BE2C (cell line): ENCODE measurements at regions not wholly inside any gene's neighbourhood (a gene's known extent, or its start where the extent isn't known, plus 50 kb on each side); places are given as distances from the start of the nearest gene placed in this dataset.

Experiments used
- DNase-seq: peaks from one replicate; pipeline ENCODE4 v3.0.0-alpha.2; 2020
- H3K27me3 ChIP-seq: fragments of 250-450 bp; sonication (Bioruptor Pico); 2 replicates; pipeline ENCODE4 v1.5.1; 2020; ENCODE audit warnings: mild to moderate bottlenecking
- H3K36me3 ChIP-seq: fragments of 250-450 bp; sonication (Bioruptor Pico); 2 replicates; pipeline ENCODE4 v1.5.1; 2020; ENCODE audit warnings: mild to moderate bottlenecking
- H3K4me1 ChIP-seq: fragments of 250-450 bp; sonication (Bioruptor Pico); 2 replicates; pipeline ENCODE4 v1.5.1; 2020
- H3K4me3 ChIP-seq: 2 replicates; pipeline ENCODE4 v1.5.1; 2011; ENCODE audit warnings: low read depth, low read length
- H3K9me3 ChIP-seq: fragments of 250-450 bp; sonication (Bioruptor Pico); 2 replicates; pipeline ENCODE4 v1.5.1; 2020
- TF ChIP-seq, protein P1 (sequence below): IDR thresholded peaks from 2 replicates; pipeline ENCODE4 v1.5.1; 2012; ENCODE audit warnings: mild to moderate bottlenecking, low read depth, low read length

DNA sequence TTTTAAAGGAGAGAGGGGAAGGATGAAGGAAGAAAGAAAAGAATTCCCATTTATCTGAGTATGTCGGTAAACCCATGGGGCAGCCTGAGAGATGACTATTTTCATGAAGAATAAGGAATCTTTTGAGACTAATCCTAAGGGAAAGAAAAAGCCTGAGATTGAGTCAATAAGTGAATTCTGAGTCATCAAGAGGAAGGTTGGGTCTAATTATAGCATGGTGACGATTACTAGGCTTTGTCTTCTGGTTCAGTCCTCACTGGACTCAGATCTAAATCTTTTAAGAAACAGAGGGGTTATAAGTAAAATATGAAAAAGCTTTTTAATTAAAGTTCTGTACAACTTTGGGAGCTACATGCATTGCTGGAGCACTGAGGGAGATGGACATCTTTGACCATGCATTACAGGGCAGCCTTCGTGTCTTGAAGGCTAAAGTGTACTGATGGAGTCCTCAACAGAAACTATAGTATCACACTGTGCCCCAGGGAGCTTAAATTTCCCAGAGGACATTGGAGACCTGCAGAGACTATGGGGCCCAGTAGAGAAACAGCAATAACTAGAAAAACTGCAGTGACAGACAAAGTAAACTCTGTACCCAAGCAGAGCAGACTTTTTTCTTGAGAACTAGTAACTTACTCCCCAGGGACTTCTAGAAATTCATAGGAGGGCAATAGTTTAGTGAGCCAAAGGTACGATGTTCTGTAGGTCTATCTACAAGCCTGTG is 260.9 kb downstream of the RAD51AP2 start:
- TF ChIP-seq, protein P1, sequence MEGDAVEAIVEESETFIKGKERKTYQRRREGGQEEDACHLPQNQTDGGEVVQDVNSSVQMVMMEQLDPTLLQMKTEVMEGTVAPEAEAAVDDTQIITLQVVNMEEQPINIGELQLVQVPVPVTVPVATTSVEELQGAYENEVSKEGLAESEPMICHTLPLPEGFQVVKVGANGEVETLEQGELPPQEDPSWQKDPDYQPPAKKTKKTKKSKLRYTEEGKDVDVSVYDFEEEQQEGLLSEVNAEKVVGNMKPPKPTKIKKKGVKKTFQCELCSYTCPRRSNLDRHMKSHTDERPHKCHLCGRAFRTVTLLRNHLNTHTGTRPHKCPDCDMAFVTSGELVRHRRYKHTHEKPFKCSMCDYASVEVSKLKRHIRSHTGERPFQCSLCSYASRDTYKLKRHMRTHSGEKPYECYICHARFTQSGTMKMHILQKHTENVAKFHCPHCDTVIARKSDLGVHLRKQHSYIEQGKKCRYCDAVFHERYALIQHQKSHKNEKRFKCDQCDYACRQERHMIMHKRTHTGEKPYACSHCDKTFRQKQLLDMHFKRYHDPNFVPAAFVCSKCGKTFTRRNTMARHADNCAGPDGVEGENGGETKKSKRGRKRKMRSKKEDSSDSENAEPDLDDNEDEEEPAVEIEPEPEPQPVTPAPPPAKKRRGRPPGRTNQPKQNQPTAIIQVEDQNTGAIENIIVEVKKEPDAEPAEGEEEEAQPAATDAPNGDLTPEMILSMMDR, result no peak
- H3K9me3 ChIP-seq, result no peaks in the 10 kb centered on the region
- no peak for DNase-seq
- no peak overlapping the region for H3K4me3 ChIP-seq
- H3K36me3 ChIP-seq, result no peaks in the 10 kb centered on the region
- no peaks in the 10 kb centered on the region for H3K4me1 ChIP-seq
- H3K27me3 ChIP-seq, result no peaks in the 10 kb centered on the region

DNA sequence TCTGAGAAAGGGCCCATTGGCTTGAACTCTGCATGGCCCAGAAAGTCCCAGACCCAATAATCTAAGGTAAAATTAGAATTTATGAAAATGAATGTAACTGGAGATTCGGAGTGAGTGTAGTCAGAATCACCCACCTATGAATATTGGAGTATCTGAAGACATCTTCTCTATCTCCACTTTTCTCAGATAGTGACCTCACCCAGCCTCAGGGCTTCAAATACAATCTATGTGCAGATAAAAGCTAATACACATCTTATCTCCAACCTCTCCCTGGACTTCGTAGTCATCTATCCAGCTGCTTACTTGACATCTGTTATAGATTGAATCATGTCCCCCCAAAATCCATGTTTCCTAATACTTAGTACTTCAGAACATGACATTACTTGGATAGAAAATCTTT is 263.2 kb downstream of the RAD51AP2 start:
- H3K4me1 ChIP-seq, result no peaks in the 10 kb centered on the region
- no peaks in the 10 kb centered on the region for H3K9me3 ChIP-seq
- no peak for DNase-seq
- H3K36me3 ChIP-seq, result no peaks in the 10 kb centered on the region
- no peaks in the 10 kb centered on the region for H3K27me3 ChIP-seq
- TF ChIP-seq, protein P1, result no peak
- no peak overlapping the region for H3K4me3 ChIP-seq

DNA sequence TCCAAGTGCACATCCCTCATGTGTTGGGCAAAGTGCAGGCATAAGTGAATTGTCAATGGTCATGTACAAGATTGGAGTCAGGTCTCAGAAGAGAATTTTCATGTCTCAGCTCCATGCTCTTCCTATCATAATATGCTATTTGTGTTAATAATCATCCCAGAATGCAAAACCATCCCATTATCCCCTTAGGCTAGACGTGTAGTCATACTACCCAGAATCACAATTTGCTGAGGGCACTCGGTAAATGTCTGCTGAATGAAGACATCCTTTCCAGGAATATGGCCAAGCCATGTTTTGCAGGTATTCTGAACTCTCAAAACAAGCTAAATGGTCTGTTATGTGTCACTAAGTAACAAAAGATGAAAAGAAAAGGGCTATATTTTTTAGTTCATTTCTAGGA is 263.8 kb downstream of the RAD51AP2 start:
- DNase-seq, result no peak
- H3K4me1 ChIP-seq, result no peaks in the 10 kb centered on the region
- TF ChIP-seq, protein P1, result no peak
- no peaks in the 10 kb centered on the region for H3K9me3 ChIP-seq
- no peaks in the 10 kb centered on the region for H3K36me3 ChIP-seq
- no peak overlapping the region for H3K4me3 ChIP-seq
- H3K27me3 ChIP-seq, result no peaks in the 10 kb centered on the region

DNA sequence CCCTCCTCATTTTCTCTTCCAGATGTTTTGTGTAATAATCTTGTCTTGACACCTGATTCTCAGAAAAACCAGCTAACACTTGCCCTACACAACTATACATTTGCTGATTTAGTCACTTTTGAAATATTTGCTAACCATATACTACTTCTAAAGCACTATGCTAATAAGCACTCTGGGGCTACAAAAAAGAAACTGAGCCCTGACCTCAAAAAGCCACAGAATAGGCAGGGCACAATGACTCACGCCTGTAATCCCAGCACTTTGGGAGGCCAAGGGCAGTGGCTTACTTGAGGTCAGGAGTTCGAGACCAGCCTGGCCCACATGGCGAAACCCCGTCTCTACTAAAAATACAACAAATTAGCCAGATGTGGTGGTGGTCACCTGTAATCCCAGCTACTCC is 266.0 kb downstream of the RAD51AP2 start:
- no peak for DNase-seq
- TF ChIP-seq, protein P1, result no peak
- Histone ChIP-seq H3K9me3 (no peaks in the 10 kb centered on the region), H3K27me3 (no peaks in the 10 kb centered on the region), H3K36me3 (no peaks in the 10 kb centered on the region), H3K4me1 (no peaks in the 10 kb centered on the region), H3K4me3 (no peak overlapping the region)

DNA sequence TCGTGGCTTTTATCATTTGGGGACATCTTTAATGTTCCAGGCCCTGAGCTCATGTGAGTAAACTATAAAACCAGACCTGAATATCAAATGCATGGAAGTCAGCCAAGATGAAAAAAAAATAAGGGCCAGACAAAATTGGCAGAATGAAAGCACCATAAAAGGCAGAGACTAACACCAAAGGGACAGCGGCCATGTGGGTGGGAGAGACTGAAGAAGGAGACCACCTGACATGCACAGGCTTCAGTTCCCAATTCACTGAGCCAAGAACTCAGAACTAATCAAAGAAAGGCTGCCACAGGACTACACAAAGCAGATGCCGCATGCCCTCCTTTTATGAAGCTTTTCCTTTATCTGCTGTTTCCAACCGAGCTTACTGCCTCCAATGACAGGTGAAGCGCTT is 267.1 kb downstream of the RAD51AP2 start:
- H3K36me3 ChIP-seq, result no peaks in the 10 kb centered on the region
- H3K4me1 ChIP-seq, result no peaks in the 10 kb centered on the region
- no peaks in the 10 kb centered on the region for H3K9me3 ChIP-seq
- no peak overlapping the region for H3K4me3 ChIP-seq
- TF ChIP-seq, protein P1, result no peak
- DNase-seq, result no peak
- no peaks in the 10 kb centered on the region for H3K27me3 ChIP-seq

DNA sequence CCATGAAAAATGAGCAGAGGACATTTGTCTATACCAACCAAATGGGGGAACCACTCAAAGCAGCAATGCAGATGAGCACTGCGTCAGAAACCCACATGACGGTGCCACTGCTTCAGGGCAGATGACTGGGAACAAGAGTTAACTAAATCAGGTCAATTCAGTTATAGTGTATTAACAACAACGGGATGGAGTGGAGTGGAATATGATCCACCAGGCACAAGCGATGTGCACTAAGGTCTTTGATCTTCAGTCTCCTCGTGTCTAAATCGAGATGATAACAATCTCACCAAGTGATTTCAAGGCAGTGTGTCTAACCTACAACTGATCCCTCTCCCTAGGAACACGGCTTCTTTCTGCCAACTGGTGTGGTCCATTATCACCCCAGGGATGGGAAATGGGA is 269.0 kb downstream of the RAD51AP2 start:
- no peaks in the 10 kb centered on the region for H3K9me3 ChIP-seq
- no peaks in the 10 kb centered on the region for H3K4me1 ChIP-seq
- no peaks in the 10 kb centered on the region for H3K27me3 ChIP-seq
- no peak overlapping the region for H3K4me3 ChIP-seq
- H3K36me3 ChIP-seq, result no peaks in the 10 kb centered on the region
- TF ChIP-seq, protein P1, result no peak
- DNase-seq, result no peak
